RKO (cell line): ENCODE measurements at regions not wholly inside any gene's neighbourhood (a gene's known extent, or its start where the extent isn't known, plus 50 kb on each side); places are given as distances from the start of the nearest gene placed in this dataset.
"Not testable (repeated sequence)": the region's sequence is repeated elsewhere in the genome, so short reads cannot be mapped to it uniquely, and the experiment has no call there.

Experiments used
- DNase-seq: peaks from one replicate; pipeline ENCODE4 v3.0.0-alpha.2; 2016; ENCODE audit warnings: low spot score

DNA sequence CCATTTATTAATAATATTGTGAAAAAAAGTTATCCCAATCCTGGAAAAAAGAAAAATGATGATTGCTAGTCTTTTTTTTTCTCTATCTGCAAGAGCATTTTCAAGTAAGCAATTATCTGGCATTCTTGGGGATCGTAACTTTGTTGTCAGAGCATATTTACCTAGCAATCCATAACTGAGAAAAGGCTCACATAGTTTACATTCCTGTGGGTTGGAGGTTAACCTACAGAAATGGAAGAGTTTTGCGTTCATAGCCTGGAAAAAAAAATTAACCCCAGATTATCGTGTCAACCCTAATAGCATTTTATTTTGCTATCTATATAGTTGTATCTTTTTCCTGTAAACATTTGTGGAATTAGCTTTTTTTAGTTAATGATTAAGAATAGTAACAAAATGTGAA is 292.3 kb downstream of the DAD1 start:
- no peak for DNase-seq

DNA sequence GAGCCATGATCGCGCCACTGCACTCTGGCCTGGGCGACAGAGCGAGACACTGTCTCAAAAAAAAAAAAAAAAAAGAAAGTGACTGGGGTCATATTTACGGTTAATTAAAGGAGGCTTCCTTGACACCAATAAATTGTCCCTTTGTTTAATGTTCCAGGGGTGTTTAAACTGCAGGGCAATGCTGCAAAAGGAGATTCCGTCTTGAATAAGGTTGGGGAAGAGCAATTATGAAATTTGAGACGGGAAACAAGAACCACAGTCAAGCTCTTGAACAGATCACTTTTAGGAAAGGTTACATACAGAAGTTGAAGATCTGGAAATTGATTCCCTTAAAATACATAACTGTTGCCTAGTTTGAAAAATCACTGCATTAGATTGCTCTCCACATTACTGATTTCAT is 292.9 kb downstream of the DAD1 start:
- no peak for DNase-seq

DNA sequence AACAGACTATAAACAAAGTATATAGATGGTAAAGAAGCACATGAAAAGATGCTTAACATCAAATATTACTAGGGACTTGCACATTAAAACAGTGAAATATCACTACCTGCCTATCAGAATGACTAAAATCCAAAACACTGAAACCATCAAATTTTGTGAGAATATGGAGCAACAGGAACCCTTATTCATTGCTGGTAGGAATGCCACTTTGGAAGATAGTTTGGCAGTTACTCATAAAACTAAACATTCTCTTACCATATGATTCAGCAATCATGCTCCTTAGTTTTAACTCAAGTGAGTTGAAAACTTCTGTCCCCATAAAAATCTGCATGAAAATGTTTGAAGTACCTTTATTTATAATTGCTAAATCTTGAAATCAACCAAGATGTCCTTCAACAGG is 297.6 kb downstream of the DAD1 start:
- DNase-seq = no peak

DNA sequence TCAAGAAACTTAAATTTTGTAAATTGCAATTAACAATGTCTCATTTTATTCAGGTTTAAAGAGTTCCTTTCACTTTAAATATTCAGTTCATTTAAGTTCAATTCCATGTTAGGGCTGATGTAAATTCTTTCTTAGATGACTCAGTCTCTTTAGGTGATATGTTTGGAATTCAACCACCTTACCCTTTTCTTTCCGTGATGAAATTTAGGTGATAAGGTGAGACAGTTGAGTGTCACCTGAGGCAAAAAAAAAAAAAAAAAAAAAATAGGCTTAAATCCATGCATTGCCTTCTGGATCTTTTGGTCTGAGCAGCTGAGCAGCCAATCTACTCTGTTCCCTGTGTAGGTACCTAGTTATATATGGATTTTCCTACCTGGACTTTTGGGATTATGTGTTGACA is 299.5 kb downstream of the DAD1 start:
- no peak for DNase-seq

DNA sequence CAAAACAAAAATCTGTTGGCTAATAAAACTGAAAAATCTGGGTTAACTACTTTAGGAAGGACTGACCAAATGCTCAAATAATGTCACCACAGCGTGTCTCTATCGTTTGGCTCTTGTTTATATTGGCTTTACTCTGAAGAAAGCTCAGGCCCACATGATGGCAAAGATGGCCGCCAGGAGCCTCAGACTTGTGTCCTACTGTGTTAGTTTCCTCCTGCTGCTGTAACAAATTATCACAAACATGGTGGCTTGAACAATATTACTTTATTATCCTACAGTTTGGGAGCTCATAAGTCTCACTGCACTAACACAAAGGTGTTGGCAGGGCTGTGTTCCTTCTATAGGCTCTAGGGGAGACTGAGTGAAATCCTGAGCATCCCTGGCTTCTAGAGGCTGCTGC is 303.0 kb downstream of the DAD1 start:
- DNase-seq = no peak

DNA sequence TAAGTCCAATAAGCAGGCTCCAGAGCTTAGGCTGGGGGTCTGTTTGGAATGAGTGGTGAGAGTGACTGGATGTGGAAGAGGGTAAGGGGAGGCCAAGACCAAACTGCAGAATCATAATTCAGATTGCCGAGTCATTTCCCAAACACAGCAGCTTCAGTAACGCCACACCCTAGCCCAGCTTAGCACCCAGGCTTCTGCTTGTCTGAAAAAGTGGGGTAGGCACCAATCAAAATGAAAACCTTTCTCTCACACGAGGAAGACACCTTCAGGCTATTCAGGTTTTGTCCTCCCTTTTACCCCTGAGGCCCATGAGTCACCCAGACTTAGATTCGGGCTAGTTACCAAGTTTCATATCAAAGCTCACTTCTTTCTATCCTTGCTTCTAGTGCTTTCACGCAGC is 306.1 kb downstream of the DAD1 start:
- no peak for DNase-seq

DNA sequence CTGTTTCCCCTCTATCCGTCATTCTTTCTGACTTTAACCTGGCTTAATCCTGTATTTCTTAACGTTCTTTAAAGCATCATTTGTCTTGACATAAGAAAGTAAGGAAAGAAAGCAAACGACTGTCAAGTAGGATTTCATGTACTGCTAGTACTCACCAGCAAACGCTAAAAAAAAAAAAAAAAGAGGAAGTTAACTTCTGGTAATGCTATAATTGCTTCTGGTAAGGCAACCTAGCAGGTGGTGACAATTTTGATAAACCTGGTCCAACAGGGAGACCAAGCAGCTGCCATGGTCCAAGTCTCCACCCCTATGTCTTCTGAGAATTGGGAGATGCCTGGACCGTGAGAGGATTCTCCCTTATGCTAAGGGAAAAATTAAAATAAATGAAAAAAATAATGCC is 306.6 kb downstream of the DAD1 start:
- DNase-seq = no peak

DNA sequence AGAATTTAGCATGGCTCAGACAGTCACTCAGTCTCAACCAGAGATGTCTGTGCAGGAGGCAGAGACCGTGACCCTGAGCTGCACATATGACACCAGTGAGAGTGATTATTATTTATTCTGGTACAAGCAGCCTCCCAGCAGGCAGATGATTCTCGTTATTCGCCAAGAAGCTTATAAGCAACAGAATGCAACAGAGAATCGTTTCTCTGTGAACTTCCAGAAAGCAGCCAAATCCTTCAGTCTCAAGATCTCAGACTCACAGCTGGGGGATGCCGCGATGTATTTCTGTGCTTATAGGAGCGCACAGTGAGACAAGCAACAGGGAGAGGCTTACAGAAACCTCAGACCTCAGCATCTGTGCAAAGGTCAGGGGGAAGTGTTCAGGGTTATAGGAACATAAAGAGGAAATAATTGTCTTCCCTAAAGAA is 307.6 kb downstream of the DAD1 start:
- DNase-seq = not testable (repeated sequence)

DNA sequence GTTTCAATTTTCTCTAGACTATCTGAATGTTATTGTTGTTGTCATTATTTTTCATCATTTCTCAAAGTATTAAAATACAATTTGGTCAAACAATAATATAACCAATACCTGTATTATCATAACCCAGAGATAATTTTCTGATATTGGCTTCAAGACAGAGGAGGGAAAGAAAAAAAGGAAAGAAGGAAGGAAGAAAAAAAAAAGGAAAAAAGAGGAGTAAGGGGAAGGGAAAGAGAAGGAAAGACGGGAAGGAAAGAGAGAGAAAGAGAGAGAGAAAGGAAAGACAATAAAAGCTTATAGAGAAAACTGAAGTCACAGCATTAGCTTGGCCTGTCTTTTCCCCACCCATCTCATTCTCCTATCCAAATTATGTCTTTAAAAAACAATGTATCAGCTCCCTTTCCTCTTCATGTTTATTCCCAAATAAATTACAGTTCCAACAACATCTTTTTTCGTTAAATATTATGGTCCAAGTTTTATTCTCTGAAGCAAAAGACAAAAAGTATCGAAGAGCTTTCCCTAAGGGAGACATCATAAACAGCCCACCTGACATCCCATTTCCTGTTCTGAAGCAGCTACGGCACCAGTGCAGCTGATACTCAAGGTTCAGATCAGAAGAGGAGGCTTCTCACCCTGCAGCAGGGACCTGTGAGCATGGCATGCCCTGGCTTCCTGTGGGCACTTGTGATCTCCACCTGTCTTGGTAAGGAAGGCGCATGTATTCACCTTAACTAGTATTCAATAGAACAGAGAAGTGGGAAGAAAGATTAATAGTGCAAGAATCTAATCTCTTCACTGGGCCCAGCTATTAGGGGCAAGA is 308.3 kb downstream of the DAD1 start:
- no peak for DNase-seq

DNA sequence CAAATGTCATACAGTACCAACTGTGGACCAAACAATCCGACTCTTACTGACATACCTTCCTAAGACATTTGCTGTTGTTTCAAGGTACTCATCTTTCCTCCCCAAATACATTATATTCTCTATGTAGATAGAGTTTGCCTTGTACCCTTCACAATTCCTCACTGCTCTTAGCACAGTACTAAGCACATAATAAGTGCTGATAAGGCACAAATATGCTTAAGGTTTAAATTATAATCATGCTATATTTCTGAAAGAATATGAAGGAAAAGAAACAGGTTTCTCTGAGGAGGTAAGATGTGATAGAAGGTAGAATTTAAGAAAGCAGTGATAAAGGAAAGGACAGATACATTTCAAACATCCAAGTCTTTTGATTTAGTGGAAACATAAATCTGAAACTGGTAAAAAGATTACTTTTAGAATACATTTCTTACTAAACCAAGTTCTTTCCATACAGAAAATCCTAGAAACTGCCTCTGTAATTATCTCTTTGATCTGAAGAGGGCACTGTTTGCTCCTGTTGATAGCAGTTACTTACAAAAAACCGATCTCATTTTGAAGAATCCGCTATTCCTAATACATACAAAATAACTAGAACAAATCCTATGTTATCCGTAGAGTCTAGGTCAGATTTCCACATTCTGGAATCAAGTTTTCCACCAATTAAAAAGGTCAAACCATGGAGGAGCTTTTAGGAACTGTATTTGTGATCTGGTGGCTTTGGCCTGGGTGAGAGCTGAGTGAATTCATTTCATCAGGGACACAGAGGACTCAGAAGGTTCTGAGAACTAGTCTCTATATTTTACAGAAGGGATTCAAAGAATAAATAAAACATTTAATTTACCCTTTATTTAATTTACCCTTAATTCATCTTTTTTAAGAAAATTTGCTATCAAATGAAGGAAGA is 311.9 kb downstream of the DAD1 start:
- DNase-seq = peak; percentile 30

DNA sequence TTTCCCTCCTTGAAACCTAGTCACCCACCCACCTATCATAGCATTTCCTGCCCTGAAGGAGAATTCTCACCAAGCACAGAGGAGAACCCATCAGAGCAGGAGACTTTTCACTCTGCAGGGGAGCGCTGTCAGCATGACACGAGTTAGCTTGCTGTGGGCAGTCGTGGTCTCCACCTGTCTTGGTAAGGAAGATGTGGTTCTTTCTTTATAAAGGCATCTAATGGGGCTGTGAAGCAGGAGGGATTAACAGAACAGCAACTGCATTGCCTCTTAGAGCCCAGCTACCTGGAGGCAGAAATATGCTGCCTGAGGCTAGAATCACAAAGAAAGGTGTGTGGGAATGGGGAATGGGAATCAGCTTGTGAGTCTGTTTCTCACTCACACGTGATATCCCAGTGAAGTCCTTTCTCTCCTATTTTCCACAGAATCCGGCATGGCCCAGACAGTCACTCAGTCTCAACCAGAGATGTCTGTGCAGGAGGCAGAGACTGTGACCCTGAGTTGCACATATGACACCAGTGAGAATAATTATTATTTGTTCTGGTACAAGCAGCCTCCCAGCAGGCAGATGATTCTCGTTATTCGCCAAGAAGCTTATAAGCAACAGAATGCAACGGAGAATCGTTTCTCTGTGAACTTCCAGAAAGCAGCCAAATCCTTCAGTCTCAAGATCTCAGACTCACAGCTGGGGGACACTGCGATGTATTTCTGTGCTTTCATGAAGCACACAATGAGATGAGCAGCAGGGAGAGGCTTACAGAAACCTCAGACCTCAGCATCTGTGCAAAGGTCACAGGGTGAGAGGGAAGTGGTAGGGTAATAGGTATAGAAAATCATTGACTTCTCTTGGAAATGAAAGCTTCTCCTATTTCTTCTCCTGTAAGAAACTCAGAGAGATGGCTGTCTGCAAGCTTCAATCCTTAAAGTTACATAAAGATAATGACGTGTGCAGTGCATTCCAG is 316.9 kb downstream of the DAD1 start:
- DNase-seq = no peak

DNA sequence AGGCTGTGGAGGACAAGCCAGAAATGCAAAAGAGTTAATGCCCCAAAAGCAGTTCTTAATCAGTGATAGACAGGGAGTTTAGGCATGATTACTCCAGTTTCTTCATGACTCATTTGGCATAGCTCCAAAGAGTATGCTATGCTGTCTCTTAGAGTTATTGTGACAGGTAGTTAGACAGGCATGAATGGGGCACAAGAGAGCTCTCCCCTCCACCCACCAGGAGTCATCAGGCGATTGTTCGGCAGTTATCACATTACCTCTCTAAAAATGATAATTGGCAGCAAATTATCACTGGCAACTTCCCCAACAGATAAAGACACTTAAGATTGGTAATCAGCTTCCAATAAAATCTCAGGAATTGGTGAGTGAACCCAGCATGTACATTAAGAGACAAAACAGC is 320.1 kb downstream of the DAD1 start:
- peak; percentile 46 for DNase-seq

DNA sequence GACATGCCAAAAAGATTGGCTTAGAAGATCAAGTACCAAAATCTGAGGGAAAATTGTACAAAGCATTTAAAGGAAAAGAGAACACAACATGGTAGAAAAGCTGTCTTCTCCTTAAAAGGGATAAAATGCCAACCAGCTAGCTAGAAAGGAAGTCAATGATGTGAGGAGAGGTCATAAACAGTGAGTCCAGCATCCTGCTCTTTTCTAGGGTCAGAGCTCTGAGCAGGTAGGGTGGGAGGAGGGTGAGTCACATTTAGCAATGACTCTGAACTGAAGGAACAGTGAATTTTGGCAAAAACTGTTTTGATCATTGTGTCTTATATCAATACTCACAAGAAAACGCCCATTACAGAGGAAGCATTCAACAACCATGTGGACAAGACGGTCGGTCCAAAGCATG is 322.3 kb downstream of the DAD1 start:
- DNase-seq = no peak

DNA sequence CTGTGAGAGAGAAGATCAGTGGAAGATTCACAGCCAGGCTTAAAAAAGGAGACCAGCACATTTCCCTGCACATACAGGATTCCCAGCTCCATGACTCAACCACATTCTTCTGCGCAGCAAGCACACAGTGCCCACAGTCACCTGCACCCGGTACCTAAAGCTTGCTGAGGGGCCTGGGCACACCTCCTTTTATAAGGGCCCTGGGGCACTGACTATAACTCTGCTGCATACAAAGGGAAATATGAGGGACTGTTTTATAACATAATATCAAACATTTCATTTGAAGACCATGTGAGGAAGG is 322.9 kb downstream of the DAD1 start:
- no peak for DNase-seq

DNA sequence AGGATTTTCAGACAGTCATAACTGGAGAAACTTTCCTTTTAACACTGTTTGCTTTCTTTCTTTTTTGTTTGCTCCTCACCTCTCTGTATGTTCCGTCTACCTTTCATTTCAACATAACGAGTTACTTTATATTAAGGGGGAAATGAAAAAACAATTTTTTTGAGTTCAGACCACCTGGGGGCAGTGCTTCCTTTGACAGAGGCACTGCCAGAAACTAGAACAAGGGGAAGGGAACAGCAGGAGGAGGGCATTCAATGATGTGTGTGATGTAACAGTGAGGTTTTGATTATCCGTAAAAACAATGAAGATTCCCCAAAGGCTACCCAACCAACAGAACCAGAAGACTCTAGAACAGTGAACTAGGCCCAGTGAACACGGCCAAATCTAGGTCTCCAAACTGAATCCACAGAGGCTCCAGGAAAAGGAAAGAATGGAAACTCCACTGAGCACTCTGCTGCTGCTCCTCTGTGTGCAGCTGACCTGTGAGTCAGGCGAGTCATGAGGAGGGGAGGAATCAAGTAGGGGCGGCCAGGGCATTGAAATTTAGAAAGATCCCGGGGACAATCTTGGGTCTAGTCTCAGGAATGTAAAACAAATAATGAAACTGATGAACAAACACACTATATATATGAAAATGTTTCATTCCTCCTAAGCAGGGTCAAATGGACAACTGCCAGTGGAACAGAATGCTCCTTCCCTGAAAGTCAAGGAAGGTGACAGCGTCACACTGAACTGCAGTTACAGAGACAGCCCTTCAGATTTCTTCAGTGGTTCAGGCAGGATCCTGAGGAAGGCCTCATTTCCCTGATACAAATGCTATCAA is 323.5 kb downstream of the DAD1 start:
- DNase-seq = no peak

DNA sequence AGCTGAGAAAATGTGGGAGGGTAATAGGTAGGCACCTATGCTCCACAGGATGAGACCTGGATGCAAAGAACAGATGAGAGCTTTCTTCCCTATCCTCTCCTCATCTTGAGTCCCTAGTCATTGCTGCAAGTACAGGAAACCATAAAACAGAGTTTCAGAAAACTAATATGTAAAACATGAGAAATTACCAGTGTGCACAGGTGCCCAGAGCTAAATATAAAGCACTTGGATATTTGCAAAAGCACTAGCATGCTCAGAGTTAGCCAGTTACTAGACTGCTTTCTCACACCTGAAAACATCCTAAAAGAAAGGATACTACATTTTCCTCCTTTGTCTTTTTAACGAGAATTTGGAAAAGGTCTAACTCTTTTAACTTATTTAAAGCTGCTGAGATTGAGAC is 324.3 kb downstream of the DAD1 start:
- DNase-seq = no peak

DNA sequence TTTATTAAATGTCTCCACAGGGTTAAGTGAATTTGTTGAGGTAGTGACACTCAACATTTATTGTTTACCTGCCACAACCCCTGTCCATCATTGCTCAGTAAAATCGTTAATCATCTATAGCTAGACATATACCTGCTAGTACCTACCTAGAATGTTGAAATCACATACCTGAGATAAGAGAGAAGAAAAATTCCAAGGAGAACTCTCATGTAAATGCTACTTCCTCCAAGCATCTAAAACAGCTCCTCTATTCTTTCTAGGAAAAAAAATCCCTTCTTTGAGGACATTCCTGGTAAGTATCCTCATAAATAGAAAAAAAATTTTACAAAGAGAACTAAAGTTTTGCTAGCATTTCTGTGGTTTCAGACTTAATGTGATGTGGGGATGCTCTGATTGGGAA is 325.1 kb downstream of the DAD1 start:
- no peak for DNase-seq

DNA sequence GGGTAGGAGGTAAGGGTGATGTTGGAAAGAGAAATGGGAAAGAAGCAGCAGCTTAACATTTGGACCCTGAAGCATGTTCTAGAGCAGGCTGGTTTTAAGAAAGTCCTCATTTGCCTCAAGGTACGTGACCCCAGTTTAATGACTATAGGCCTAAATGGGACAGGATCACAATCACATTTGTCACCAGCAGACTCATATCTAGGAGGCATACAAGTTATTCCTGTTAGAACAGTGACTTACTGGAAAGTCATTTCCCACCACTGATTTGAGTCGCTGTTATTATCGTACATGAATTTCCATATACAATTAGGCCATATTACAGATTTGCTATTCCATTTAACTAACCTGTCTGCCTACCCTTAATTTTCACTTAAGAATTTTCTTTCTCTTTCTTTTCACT is 326.1 kb downstream of the DAD1 start:
- DNase-seq = no peak

DNA sequence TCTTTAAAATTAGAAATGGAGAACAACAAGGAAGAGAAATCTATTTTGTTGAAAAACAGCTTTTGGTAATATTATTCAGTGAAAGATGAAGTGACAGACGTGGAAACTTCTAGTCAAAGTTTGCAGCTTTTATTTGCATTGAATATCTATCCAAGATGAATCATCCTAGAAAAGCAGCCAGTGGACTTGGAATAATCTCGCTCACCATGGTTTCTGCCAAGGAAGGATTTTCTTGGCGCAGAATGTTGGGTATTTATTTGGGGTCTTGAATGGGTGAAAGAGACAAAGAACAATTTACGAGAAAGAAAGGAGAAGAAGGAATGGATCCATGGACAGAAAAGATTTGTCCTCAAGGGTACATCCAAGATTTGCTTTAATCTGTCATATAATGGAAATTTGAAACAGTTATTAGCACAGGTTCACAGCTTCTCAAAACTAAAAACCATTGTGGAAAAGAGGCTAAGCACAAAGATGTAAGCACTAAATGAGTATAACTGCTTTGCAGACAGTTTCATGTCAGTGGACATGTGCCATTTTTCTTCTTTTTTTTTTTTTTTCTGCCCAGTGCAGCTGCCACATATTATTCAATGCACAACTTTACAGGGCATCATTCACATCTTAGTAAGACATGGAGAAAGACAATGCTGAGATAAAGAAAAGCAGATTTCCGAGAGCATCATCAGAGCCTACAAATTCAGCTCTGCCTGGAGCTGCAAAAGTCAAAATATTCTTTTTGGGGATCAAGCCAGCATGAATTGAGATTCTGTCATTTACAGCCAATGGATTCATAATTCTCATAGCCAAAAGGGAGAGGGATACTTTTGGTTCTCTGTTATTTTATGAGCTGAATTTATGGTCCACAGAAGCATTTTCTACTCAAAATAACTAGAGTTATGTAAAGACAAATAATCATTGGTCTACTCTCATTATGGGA is 333.7 kb downstream of the DAD1 start:
- no peak for DNase-seq

DNA sequence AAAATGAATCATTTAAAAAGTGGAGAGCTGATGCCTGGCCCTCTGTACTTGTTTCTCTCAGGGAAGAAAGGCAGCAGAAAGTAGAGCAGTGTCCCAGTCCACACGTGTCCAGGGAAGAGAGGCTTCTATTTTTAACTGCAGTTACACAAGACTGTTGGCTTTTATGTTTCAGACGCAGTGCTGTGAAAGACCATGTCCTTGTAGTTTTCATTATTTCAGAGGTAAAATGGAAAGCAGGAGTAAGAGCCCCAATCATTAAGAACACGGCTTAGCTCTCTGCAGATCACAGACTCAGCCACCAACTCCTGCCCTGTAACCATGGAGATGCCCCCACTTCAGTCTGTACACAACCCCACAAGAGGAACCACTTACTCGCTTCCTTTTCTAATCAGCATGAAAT is 336.3 kb downstream of the DAD1 start:
- DNase-seq = no peak
